HG02938 (cell line): ENCODE measurements at regions not wholly inside any gene's neighbourhood (a gene's known extent, or its start where the extent isn't known, plus 50 kb on each side); places are given as distances from the start of the nearest gene placed in this dataset.
"Not testable (repeated sequence)": the region's sequence is repeated elsewhere in the genome, so short reads cannot be mapped to it uniquely, and the experiment has no call there.

ENCODE experiments used
- ATAC-seq: cut with Tn5 transposase; IDR thresholded peaks from one replicate; pipeline ENCODE4 v1.9.1; 2021; ENCODE audit warnings: mild to moderate bottlenecking, moderate library complexity; ENCODE audit not compliant: unreplicated experiment

GRCh38 chr7:69534461-69535041 is 63.7 kb upstream of the AUTS2 start:
- no peak for ATAC-seq

DNA sequence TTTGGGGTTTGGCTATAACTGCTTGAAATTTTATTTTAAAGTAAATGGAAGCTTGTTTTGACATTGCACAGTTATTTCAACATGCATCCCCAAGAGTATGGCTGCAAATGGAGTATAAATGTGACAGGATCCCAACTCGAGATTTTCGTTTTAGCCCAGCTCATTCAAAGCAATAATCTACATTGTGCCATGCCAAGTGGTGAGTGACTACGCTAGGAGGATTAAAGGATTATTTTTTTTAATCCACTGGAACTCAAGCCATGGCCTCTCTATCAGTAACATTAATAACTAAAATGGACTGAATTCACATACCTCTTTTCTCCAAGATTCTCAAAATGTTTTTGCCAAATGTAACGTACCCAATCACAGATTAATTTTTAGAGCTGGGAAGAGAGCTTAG is 60.6 kb upstream of the AUTS2 start:
- no peak for ATAC-seq

GRCh38 chr7:69539531-69539930 is 58.7 kb upstream of the AUTS2 start:
- no peak for ATAC-seq

GRCh38 chr7:69540287-69540686 is 58.0 kb upstream of the AUTS2 start:
- no peak for ATAC-seq

- ATAC-seq = not testable (repeated sequence)
Observed at GRCh38 chr7:69541779-69542432, 56.4 kb upstream of the AUTS2 start.

- no peak for ATAC-seq
Observed at GRCh38 chr7:69545175-69545574, 53.1 kb upstream of the AUTS2 start.
